HepG2 (cell line): ENCODE measurements at regions not wholly inside any gene's neighbourhood (a gene's known extent, or its start where the extent isn't known, plus 50 kb on each side); places are given as distances from the start of the nearest gene placed in this dataset.

Source experiments
- ATAC-seq: fragments of 200-7000 bp; cut with Tn5 transposase; 3 replicates; pipeline ENCODE4 v1.9.1; 2020; ENCODE audit warnings: mild to moderate bottlenecking, moderate library complexity
- BruUV-seq: library from RNA; stranded (reverse); fragments of 400-500 nt; replicated peaks from 2 replicates; lab custom pipeline; 2021; lab: Mats Ljungman, UMichigan
- CTCF ChIA-PET: fragments of 300-600 bp; formaldehyde crosslinking; extraction: SDS; loops from one replicate; lab custom pipeline; 2021; ENCODE audit warnings: low total read pairs, inconsistent platforms, low intra/inter-chr PET ratio; lab: Yijun Ruan, JAX
- POLR2A ChIA-PET: fragments of 350-600 bp; sonication (Branson Sonifier 250); formaldehyde crosslinking; loops from one replicate; lab custom pipeline; 2020; ENCODE audit warnings: antibody characterized with exemption, inconsistent platforms; lab: Yijun Ruan, JAX
- DNase-seq: peaks from one replicate; pipeline ENCODE4 v3.0.0-alpha.2; 2015; ENCODE audit warnings: low spot score
- FAIRE-seq: peaks from 3 replicates; lab custom pipeline; 2011; peaks lifted over from hg19 to GRCh38; lab: Jason Lieb, UNC
- H2AFZ ChIP-seq: one replicate; pipeline ENCODE4 v1.6.1; 2011; ENCODE audit warnings: low read length, inconsistent platforms
- H3K27ac ChIP-seq: fragments of 300-600 bp; 3 replicates; pipeline ENCODE4 v1.8.0; 2011; ENCODE audit warnings: mixed run types, mild to moderate bottlenecking, mixed read lengths, low read length, inconsistent platforms; ENCODE audit not compliant: insufficient read depth; ENCODE audit errors: extremely low read length
- H3K27me3 ChIP-seq, 2 experiments: fragments of 200-600 bp in 1 of 2; 2 replicates in 1 of 2; 3 replicates in 1 of 2; pipeline versions ENCODE4 v1.6.0 to v1.8.0; 2011; ENCODE audit warnings: low read length in 2 of 2, mild to moderate bottlenecking in 2 of 2, moderate library complexity in 2 of 2, inconsistent platforms in 1 of 2; ENCODE audit not compliant: insufficient read depth in 2 of 2, control insufficient read depth in 1 of 2
- H3K36me3 ChIP-seq, 2 experiments: fragments of 200-600 bp in 1 of 2; replicated peaks in 1 of 2; 2 replicates in 1 of 2; 3 replicates in 1 of 2; pipeline versions ENCODE4 v1.5.1 to v1.8.0; 2011; ENCODE audit warnings: low read length in 2 of 2, inconsistent platforms in 1 of 2; ENCODE audit not compliant: insufficient read depth in 2 of 2, control insufficient read depth in 1 of 2
- H3K4me1 ChIP-seq: 2 replicates; pipeline ENCODE4 v1.5.1; 2012; ENCODE audit warnings: low read length, inconsistent platforms; ENCODE audit not compliant: insufficient read depth
- H3K4me2 ChIP-seq: 2 replicates; pipeline ENCODE4 v1.6.0; 2011; ENCODE audit warnings: low read depth, low read length, inconsistent platforms
- H3K4me3 ChIP-seq, 3 experiments: fragments of 200-600 bp in 1 of 3; sonication (generic), shearing (Covaris generic) in 1 of 3; replicated peaks in 1 of 3; 2 replicates each; pipeline ENCODE4 v1.5.1; 2011 to 2016; ENCODE audit warnings: low read length in 3 of 3, inconsistent platforms in 2 of 3, low read depth in 2 of 3, mild to moderate bottlenecking in 2 of 3, control low read depth in 1 of 3, mixed read lengths in 1 of 3; ENCODE audit not compliant: insufficient read depth in 1 of 3
- H3K79me2 ChIP-seq: one replicate; pipeline ENCODE4 v1.6.1; 2011; ENCODE audit warnings: low read length, inconsistent platforms; ENCODE audit not compliant: insufficient read depth
- H3K9ac ChIP-seq: 2 replicates; pipeline ENCODE4 v1.6.0; 2011; ENCODE audit warnings: mild to moderate bottlenecking, low read depth, low read length, inconsistent platforms; ENCODE audit not compliant: insufficient read depth
- H3K9me3 ChIP-seq: 2 replicates; pipeline ENCODE4 v1.5.1; 2012; ENCODE audit warnings: mild to moderate bottlenecking, low read length
- H4K20me1 ChIP-seq: 2 replicates; pipeline ENCODE4 v1.6.0; 2011; ENCODE audit warnings: inconsistent platforms, mild to moderate bottlenecking, low read length, moderate library complexity; ENCODE audit not compliant: insufficient read depth
- GFI1 ChIP-seq: sonication (generic); formaldehyde crosslinking; IDR thresholded peaks from 2 replicates; pipeline ENCODE4 v1.5.0; 2020; ENCODE audit warnings: missing genetic modification reagents, mild to moderate bottlenecking, borderline replicate concordance
- NCOR1 ChIP-seq: fragments of 200-600 bp; sonication (generic); IDR thresholded peaks from 2 replicates; pipeline ENCODE4 v1.7.0; 2017; ENCODE audit warnings: antibody characterized with exemption, low read length, borderline replicate concordance
- NPAS2 ChIP-seq: sonication (generic); formaldehyde crosslinking; IDR thresholded peaks from 2 replicates; pipeline ENCODE4 v1.8.0; 2022; ENCODE audit warnings: mild to moderate bottlenecking, missing genetic modification reagents, borderline replicate concordance
- NR0B2 ChIP-seq: sonication (generic); formaldehyde crosslinking; IDR thresholded peaks from 2 replicates; pipeline ENCODE4 v1.4.0; 2020; ENCODE audit warnings: mild to moderate bottlenecking, missing genetic modification reagents
- NR1H2 ChIP-seq: sonication (generic); formaldehyde crosslinking; IDR thresholded peaks from 2 replicates; pipeline ENCODE4 v1.8.1; 2022; ENCODE audit warnings: low read depth, missing genetic modification reagents, borderline replicate concordance
- PITX1 ChIP-seq: sonication (generic); formaldehyde crosslinking; IDR thresholded peaks from 2 replicates; pipeline ENCODE4 v1.5.1; 2020; ENCODE audit warnings: mild to moderate bottlenecking, missing genetic modification reagents
- RBM22 ChIP-seq: fragments of 200-400 bp; formaldehyde crosslinking; optimal IDR thresholded peaks from 2 replicates; pipeline ENCODE3; 2017; ENCODE audit warnings: mild to moderate bottlenecking, low read length, moderate library complexity
- RNF219 ChIP-seq: sonication (generic); formaldehyde crosslinking; IDR thresholded peaks from 2 replicates; pipeline ENCODE4 v1.5.0; 2020; ENCODE audit warnings: mild to moderate bottlenecking, missing genetic modification reagents
- ZNF713 ChIP-seq: sonication (generic); formaldehyde crosslinking; IDR thresholded peaks from 2 replicates; pipeline ENCODE4 v1.4.0; 2020; ENCODE audit warnings: mild to moderate bottlenecking, missing genetic modification reagents
- ZNF737 ChIP-seq: sonication (generic); formaldehyde crosslinking; IDR thresholded peaks from 2 replicates; pipeline ENCODE4 v1.5.0; 2020; ENCODE audit warnings: missing genetic modification reagents, mild to moderate bottlenecking, borderline replicate concordance
- WGBS: methylation state at CpG from one replicate; pipeline ENCODE4 v1.1.6; 2017; ENCODE audit warnings: low lambda C conversion rate; 5-methylcytosine and 5-hydroxymethylcytosine counted together
- in situ Hi-C: cut with HindIII; loops from 2 replicates; pipeline ENCODE4 v1.10.0; 2017; ENCODE audit warnings: low pct_unique_long_range_greater_than_20kb; ENCODE audit not compliant: extremely low pct_ligation_motif_present
- intact Hi-C: fragments of 100-400 bp; cut with micrococcal nuclease; formaldehyde crosslinking; loops from one replicate; pipeline ENCODE4 v1.10.0; 2022; ENCODE audit not compliant: unreplicated experiment
- TF ChIP-seq, protein P1 (sequence below): IDR thresholded peaks from 2 replicates; pipeline ENCODE4 v1.6.1; 2016; ENCODE audit warnings: missing compliant biosample characterization, missing genetic modification reagents, borderline replicate concordance
- TF ChIP-seq, protein P2 (sequence below): sonication (generic); formaldehyde crosslinking; IDR thresholded peaks from 2 replicates; pipeline ENCODE4 v1.9.0; 2021; ENCODE audit warnings: mild to moderate bottlenecking, missing genetic modification reagents

DNA sequence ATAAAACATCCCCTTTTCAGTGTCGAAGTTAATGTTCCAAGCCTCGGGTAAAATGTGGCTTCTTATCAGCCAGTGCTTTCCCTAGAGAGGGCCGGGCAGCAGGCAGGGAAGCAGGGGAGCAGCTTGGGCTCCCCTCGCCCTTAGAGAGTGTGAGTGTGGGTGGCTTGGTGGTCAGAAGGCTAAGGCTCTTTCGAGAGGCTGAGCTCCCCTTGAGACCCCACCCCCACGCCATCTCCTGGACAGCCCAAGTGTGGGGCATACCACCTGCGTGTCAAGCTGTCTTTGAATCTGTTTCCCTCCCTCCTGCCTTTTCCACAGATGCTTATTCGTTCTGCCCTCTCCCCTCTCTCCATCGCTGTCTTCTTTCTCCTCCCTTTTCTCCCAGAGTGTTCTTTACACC, 95.1 kb upstream of the FOXP4 start (continued):
- TF ChIP-seq RBM22 (no peak), PITX1 (CRISPR knock-in tag) (no peak), RNF219 (no peak), NCOR1 (no peak), NR0B2 (CRISPR knock-in tag) (no peak), GFI1 (CRISPR knock-in tag) (no peak)

GRCh38 chr6:41451515-41452163, 94.5 kb upstream of the FOXP4 start:
- ATAC-seq: no peak
- ChIA-PET CTCF (interaction anchor here (1.9 kb wide), 2 partner anchors 27 to 83 kb away, joined by 5 to 6 read pairs; no protein-coding TSS in a partner anchor), POLR2A (no interaction called here)
- Histone ChIP-seq H4K20me1 (no peaks in the 10 kb centered on the region), H2AFZ (no peak overlapping the region), H3K79me2 (no peaks in the 10 kb centered on the region), H3K36me3 (no peaks in the 10 kb centered on the region), H3K9ac (no peak overlapping the region), H3K4me3 (no peak overlapping the region), H3K27me3 (peaks cover 10 to 56% of the 10 kb centered on the region in 2 experiments; a peak in 4 of 5 replicates), H3K4me1 (peaks cover 72% of the 10 kb centered on the region), H3K9me3 (no peaks in the 10 kb centered on the region), H3K27ac (no peak overlapping the region), H3K4me2 (no peak overlapping the region)
- no TSS peak for BruUV-seq
- DNase-seq: no peak
- intact Hi-C loops (no loop called here), in situ Hi-C loops (loop anchor here (5.0 kb wide), 1 partner anchor 79 kb away; no protein-coding TSS in a partner anchor)
- 52% methylated on average over 22 of the region's 22 CpGs for WGBS
- FAIRE-seq: no peak
- TF ChIP-seq ZNF713 (0 out of 2 replicates have a peak, but pooled peaks have one; percentile 45), ZNF737 (no peak), NPAS2 (CRISPR knock-in tag) (no peak), NR1H2 (CRISPR knock-in tag) (no peak)
- TF ChIP-seq, protein P1, sequence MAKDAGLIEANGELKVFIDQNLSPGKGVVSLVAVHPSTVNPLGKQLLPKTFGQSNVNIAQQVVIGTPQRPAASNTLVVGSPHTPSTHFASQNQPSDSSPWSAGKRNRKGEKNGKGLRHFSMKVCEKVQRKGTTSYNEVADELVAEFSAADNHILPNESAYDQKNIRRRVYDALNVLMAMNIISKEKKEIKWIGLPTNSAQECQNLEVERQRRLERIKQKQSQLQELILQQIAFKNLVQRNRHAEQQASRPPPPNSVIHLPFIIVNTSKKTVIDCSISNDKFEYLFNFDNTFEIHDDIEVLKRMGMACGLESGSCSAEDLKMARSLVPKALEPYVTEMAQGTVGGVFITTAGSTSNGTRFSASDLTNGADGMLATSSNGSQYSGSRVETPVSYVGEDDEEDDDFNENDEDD (CRISPR knock-in tag): no peak
- TF ChIP-seq, protein P2, sequence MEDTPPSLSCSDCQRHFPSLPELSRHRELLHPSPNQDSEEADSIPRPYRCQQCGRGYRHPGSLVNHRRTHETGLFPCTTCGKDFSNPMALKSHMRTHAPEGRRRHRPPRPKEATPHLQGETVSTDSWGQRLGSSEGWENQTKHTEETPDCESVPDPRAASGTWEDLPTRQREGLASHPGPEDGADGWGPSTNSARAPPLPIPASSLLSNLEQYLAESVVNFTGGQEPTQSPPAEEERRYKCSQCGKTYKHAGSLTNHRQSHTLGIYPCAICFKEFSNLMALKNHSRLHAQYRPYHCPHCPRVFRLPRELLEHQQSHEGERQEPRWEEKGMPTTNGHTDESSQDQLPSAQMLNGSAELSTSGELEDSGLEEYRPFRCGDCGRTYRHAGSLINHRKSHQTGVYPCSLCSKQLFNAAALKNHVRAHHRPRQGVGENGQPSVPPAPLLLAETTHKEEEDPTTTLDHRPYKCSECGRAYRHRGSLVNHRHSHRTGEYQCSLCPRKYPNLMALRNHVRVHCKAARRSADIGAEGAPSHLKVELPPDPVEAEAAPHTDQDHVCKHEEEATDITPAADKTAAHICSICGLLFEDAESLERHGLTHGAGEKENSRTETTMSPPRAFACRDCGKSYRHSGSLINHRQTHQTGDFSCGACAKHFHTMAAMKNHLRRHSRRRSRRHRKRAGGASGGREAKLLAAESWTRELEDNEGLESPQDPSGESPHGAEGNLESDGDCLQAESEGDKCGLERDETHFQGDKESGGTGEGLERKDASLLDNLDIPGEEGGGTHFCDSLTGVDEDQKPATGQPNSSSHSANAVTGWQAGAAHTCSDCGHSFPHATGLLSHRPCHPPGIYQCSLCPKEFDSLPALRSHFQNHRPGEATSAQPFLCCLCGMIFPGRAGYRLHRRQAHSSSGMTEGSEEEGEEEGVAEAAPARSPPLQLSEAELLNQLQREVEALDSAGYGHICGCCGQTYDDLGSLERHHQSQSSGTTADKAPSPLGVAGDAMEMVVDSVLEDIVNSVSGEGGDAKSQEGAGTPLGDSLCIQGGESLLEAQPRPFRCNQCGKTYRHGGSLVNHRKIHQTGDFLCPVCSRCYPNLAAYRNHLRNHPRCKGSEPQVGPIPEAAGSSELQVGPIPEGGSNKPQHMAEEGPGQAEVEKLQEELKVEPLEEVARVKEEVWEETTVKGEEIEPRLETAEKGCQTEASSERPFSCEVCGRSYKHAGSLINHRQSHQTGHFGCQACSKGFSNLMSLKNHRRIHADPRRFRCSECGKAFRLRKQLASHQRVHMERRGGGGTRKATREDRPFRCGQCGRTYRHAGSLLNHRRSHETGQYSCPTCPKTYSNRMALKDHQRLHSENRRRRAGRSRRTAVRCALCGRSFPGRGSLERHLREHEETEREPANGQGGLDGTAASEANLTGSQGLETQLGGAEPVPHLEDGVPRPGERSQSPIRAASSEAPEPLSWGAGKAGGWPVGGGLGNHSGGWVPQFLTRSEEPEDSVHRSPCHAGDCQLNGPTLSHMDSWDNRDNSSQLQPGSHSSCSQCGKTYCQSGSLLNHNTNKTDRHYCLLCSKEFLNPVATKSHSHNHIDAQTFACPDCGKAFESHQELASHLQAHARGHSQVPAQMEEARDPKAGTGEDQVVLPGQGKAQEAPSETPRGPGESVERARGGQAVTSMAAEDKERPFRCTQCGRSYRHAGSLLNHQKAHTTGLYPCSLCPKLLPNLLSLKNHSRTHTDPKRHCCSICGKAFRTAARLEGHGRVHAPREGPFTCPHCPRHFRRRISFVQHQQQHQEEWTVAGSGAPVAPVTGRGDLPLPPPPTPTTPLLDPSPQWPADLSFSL (CRISPR knock-in tag): 0 out of 2 replicates have a peak, but pooled peaks have one; percentile 26
